Motor neuron (in vitro differentiated cells): ENCODE measurements at regions not wholly inside any gene's neighbourhood (a gene's known extent, or its start where the extent isn't known, plus 50 kb on each side); places are given as distances from the start of the nearest gene placed in this dataset.
A peak's percentile ranks its signal among the peaks of the same experiment; 100 is the strongest.

Experiments
- ATAC-seq, 8 experiments: fragments of 200-7000 bp; cut with Tn5 transposase; replicated peaks in 6 of 8; 2 replicates each; pipeline ENCODE4 v1.8.0; 2021; ENCODE audit warnings: mild to moderate bottlenecking in 8 of 8, moderate library complexity in 8 of 8
- H3K27ac ChIP-seq, 2 donors: fragments of 250-450 bp; sonication (Bioruptor Pico); 2 replicates each; pipeline ENCODE4 v1.9.0; 2021; ENCODE audit warnings: antibody characterized with exemption in 2 of 2, mild to moderate bottlenecking in 2 of 2, moderate library complexity in 1 of 2
- H3K4me1 ChIP-seq, 2 donors: fragments of 250-450 bp; sonication (Bioruptor Pico); replicated peaks in 1 of 2; 2 replicates each; pipeline ENCODE4 v1.6.1; 2021; ENCODE audit warnings: antibody characterized with exemption in 2 of 2, mild to moderate bottlenecking in 2 of 2, moderate library complexity in 1 of 2
- H3K4me3 ChIP-seq, 5 donors: fragments of 250-450 bp; sonication (Bioruptor Pico); 2 replicates each; pipeline ENCODE4 v1.9.0; 2021; ENCODE audit warnings: antibody characterized with exemption in 5 of 5, mild to moderate bottlenecking in 5 of 5, moderate library complexity in 4 of 5
- WGBS, 10 experiments: fragments of 450-650 bp; shearing (Covaris generic); methylation state at CpG; one replicate each; pipeline ENCODE4 v1.0.0; 2022; 5-methylcytosine and 5-hydroxymethylcytosine counted together
- in situ Hi-C, 9 experiments: fragments of 400-800 bp; cut with MboI; loops; one replicate each; pipeline ENCODE4 v1.15.0; 2021; ENCODE audit warnings: low sequenced_read_pairs in 9 of 9, low pct_unique_long_range_greater_than_20kb in 2 of 9; ENCODE audit not compliant: unreplicated experiment in 9 of 9

- in situ Hi-C loops = no loop called here
- 0 to 100% (median 50%) methylated on average over 1 of the region's 2 CpGs; no CpG with 5 or more reads in 6 of the 10 experiments for WGBS, 10 experiments
- ATAC-seq = no peak
Measured at GRCh38 chr2:59297816-59298215, 1056.7 kb upstream of the FANCL start.

GRCh38 chr2:59296279-59296678, 1055.2 kb upstream of the FANCL start:
- Histone ChIP-seq H3K4me1 (peaks cover under 1 to 4% of the 10 kb centered on the region in 2 donors), H3K4me3 (no peak overlapping the region), H3K27ac (no peak overlapping the region)
- ATAC-seq = no peak
- in situ Hi-C loops = no loop called here
- WGBS, 10 experiments = 0 to 100% (median 74%) methylated on average over 1 to 2 of the region's 2 CpGs; no CpG with 5 or more reads in 1 of the 10 experiments

More at GRCh38 chr2:59297816-59298215, 1056.7 kb upstream of the FANCL start:
- H3K27ac ChIP-seq = no peak overlapping the region
- H3K4me3 ChIP-seq = no peak overlapping the region
- H3K4me1 ChIP-seq = peaks cover 4 to 5% of the 10 kb centered on the region in 2 donors

GRCh38 chr2:59295524-59296162, 1054.5 kb upstream of the FANCL start:
- Histone ChIP-seq H3K4me1 (peaks cover 0 to 4% of the 10 kb centered on the region in 2 donors), H3K4me3 (no peak overlapping the region), H3K27ac (no peak overlapping the region)
- in situ Hi-C loops = no loop called here
- ATAC-seq = no peak
- WGBS, 10 experiments = 10 to 100% (median 74%) methylated on average over 1 to 3 of the region's 3 CpGs; no CpG with 5 or more reads in 1 of the 10 experiments

GRCh38 chr2:59288771-59289170, 1047.6 kb upstream of the FANCL start:
- Histone ChIP-seq H3K4me1 (no peaks in the 10 kb centered on the region), H3K4me3 (no peak overlapping the region), H3K27ac (no peak overlapping the region)
- ATAC-seq = no peak
- 0 to 100% (median 92%) methylated on average over 1 to 2 of the region's 2 CpGs; no CpG with 5 or more reads in 3 of the 10 experiments for WGBS, 10 experiments
- in situ Hi-C loops = no loop called here

- no peak overlapping the region for H3K27ac ChIP-seq
- H3K4me1 ChIP-seq = no peaks in the 10 kb centered on the region
- ATAC-seq = no peak
- in situ Hi-C loops = no loop called here
- no peak overlapping the region for H3K4me3 ChIP-seq
- whole genome bisulfite sequencing, 10 experiments = 8 to 93% (median 73%) methylated on average over 4 to 6 of the region's 6 CpGs
Measured at GRCh38 chr2:59282374-59283057, 1041.4 kb upstream of the FANCL start.

GRCh38 chr2:59277671-59278070, 1036.5 kb upstream of the FANCL start:
- Histone ChIP-seq H3K27ac (no peak overlapping the region), H3K4me3 (no peak overlapping the region), H3K4me1 (peaks cover 2 to 4% of the 10 kb centered on the region in 2 donors)
- 58 to 100% (median 84%) methylated on average over 1 to 5 of the region's 5 CpGs; no CpG with 5 or more reads in 2 of the 10 experiments for WGBS, 10 experiments
- in situ Hi-C loops = no loop called here
- ATAC-seq = peak in 1 of 8 experiments; percentile 37

- H3K4me1 ChIP-seq = peaks cover 2 to 4% of the 10 kb centered on the region in 2 donors
- in situ Hi-C loops = no loop called here
- 17 to 72% (median 40%) methylated on average over 1 to 3 of the region's 3 CpGs; no CpG with 5 or more reads in 1 of the 10 experiments for WGBS, 10 experiments
- ATAC-seq = peak in 5 of 8 experiments; percentile 65 to 80 (median 75)
- no peak overlapping the region for H3K4me3 ChIP-seq
- H3K27ac ChIP-seq = no peak overlapping the region
Measured at GRCh38 chr2:59276917-59277316, 1035.8 kb upstream of the FANCL start.

GRCh38 chr2:59276033-59276432, 1034.9 kb upstream of the FANCL start:
- no peak for ATAC-seq
- H3K4me1 ChIP-seq = peaks cover 2 to 4% of the 10 kb centered on the region in 2 donors
- H3K27ac ChIP-seq = no peak overlapping the region
- H3K4me3 ChIP-seq = no peak overlapping the region
- WGBS, 10 experiments = 22 to 100% (median 89%) methylated on average over 1 to 2 of the region's 2 CpGs; no CpG with 5 or more reads in 2 of the 10 experiments
- in situ Hi-C loops = no loop called here

- 0 to 100% (median 85%) methylated on average over 1 to 2 of the region's 2 CpGs; no CpG with 5 or more reads in 2 of the 10 experiments for WGBS, 10 experiments
- Histone ChIP-seq H3K27ac (no peak overlapping the region), H3K4me1 (no peaks in the 10 kb centered on the region), H3K4me3 (no peak overlapping the region)
- in situ Hi-C loops = no loop called here
- no peak for ATAC-seq
Measured at GRCh38 chr2:59266453-59266852, 1025.3 kb upstream of the FANCL start.

GRCh38 chr2:59259913-59260312, 1018.8 kb upstream of the FANCL start:
- in situ Hi-C loops = no loop called here
- Histone ChIP-seq H3K27ac (peak overlapping the region in 1 of 2 donors; percentile 1), H3K4me1 (peaks cover 14 to 23% of the 10 kb centered on the region in 2 donors), H3K4me3 (no peak overlapping the region)
- 0 to 67% (median 20%) methylated on average over 1 to 3 of the region's 3 CpGs for WGBS, 10 experiments
- ATAC-seq = peak in 1 of 8 experiments; percentile 22

GRCh38 chr2:59256290-59256689, 1015.2 kb upstream of the FANCL start:
- H3K4me1 ChIP-seq = peaks cover 14 to 24% of the 10 kb centered on the region in 2 donors
- 8 to 75% (median 44%) methylated on average over 1 to 4 of the region's 4 CpGs; no CpG with 5 or more reads in 1 of the 10 experiments for WGBS, 10 experiments
- in situ Hi-C loops = no loop called here
- ATAC-seq = peak in 1 of 8 experiments; percentile 20
- H3K27ac ChIP-seq = no peak overlapping the region
- H3K4me3 ChIP-seq = no peak overlapping the region

GRCh38 chr2:59254279-59254678, 1013.2 kb upstream of the FANCL start:
- no peak overlapping the region for H3K4me3 ChIP-seq
- WGBS, 10 experiments = 40 to 100% (median 92%) methylated on average over 1 of the region's 1 CpG; no CpG with 5 or more reads in 2 of the 10 experiments
- H3K27ac ChIP-seq = no peak overlapping the region
- ATAC-seq = no peak
- H3K4me1 ChIP-seq = peaks cover 19 to 25% of the 10 kb centered on the region in 2 donors
- in situ Hi-C loops = no loop called here

- peak overlapping the region in 4 of 5 donors; percentile 7 to 24 (median 14) for H3K4me3 ChIP-seq
- peak in 5 of 8 experiments; percentile 49 to 57 (median 55) for ATAC-seq
- 0 to 78% (median 44%) methylated on average over 1 of the region's 1 CpG; no CpG with 5 or more reads in 4 of the 10 experiments for WGBS, 10 experiments
- peak overlapping the region; percentile 65 to 68 for H3K27ac ChIP-seq
- peaks cover 22 to 26% of the 10 kb centered on the region in 2 donors for H3K4me1 ChIP-seq
- in situ Hi-C loops = no loop called here
Measured at GRCh38 chr2:59250307-59250677, 1009.2 kb upstream of the FANCL start.
